Stimulated activated CD4-positive, alpha-beta T cell treated with anti-CD3 and anti-CD28 coated beads, Interleukin-2, amount 100 ng/mL, for 24 hours (primary cell): ENCODE measurements at regions not wholly inside any gene's neighbourhood (a gene's known extent, or its start where the extent isn't known, plus 50 kb on each side); places are given as distances from the start of the nearest gene placed in this dataset.

Experiments used
- DNase-seq, 2 donors: peaks; one replicate each; pipeline ENCODE4 v3.0.0-alpha.2; 2020

- DNase-seq: no peak
These were observed 277.6 kb upstream of the CDH4 start for GRCh38 chr20:60974441-60974945.

GRCh38 chr20:60976139-60976538, 275.9 kb upstream of the CDH4 start:
- no peak for DNase-seq

GRCh38 chr20:60976913-60977312, 275.1 kb upstream of the CDH4 start:
- DNase-seq: no peak

- no peak for DNase-seq
These were observed 274.2 kb upstream of the CDH4 start for GRCh38 chr20:60977901-60978300.

- DNase-seq: no peak
These were observed 267.4 kb upstream of the CDH4 start for GRCh38 chr20:60984666-60985065.

- no peak for DNase-seq
These were observed 265.4 kb upstream of the CDH4 start for GRCh38 chr20:60986506-60987156.

GRCh38 chr20:60990061-60990460, 262.0 kb upstream of the CDH4 start:
- no peak for DNase-seq

GRCh38 chr20:60990643-60991042, 261.4 kb upstream of the CDH4 start:
- no peak for DNase-seq

GRCh38 chr20:60993433-60994044, 258.5 kb upstream of the CDH4 start:
- no peak for DNase-seq

- DNase-seq: no peak
These were observed 252.8 kb upstream of the CDH4 start for GRCh38 chr20:60999250-60999649.

- DNase-seq: no peak
These were observed 250.0 kb upstream of the CDH4 start for GRCh38 chr20:61002090-61002489.

- DNase-seq: no peak
These were observed 237.6 kb upstream of the CDH4 start for GRCh38 chr20:61014491-61014890.

GRCh38 chr20:61015602-61016001, 236.5 kb upstream of the CDH4 start:
- no peak for DNase-seq

GRCh38 chr20:61019322-61019721, 232.7 kb upstream of the CDH4 start:
- DNase-seq: no peak

- no peak for DNase-seq
These were observed 228.4 kb upstream of the CDH4 start for GRCh38 chr20:61023612-61024011.

GRCh38 chr20:61024390-61024789, 227.7 kb upstream of the CDH4 start:
- no peak for DNase-seq

- DNase-seq: no peak
These were observed 226.5 kb upstream of the CDH4 start for GRCh38 chr20:61025536-61025935.

- DNase-seq: no peak
These were observed 225.9 kb upstream of the CDH4 start for GRCh38 chr20:61026173-61026572.

- no peak for DNase-seq
These were observed 225.3 kb upstream of the CDH4 start for GRCh38 chr20:61026731-61027130.

- DNase-seq: no peak
These were observed 224.8 kb upstream of the CDH4 start for GRCh38 chr20:61027218-61027617.

- DNase-seq: no peak
These were observed 221.9 kb upstream of the CDH4 start for GRCh38 chr20:61030130-61030529.

GRCh38 chr20:61031101-61031830, 220.8 kb upstream of the CDH4 start:
- DNase-seq: no peak

- no peak for DNase-seq
These were observed 214.6 kb upstream of the CDH4 start for GRCh38 chr20:61037498-61037897.

GRCh38 chr20:61041481-61041880, 210.6 kb upstream of the CDH4 start:
- DNase-seq: no peak
